Progenitor cell of endocrine pancreas (in vitro differentiated cells): ENCODE measurements at regions not wholly inside any gene's neighbourhood (a gene's known extent, or its start where the extent isn't known, plus 50 kb on each side); places are given as distances from the start of the nearest gene placed in this dataset.

Experiments
- DNase-seq: peaks from one replicate; pipeline ENCODE4 v3.0.0; 2021; ENCODE audit warnings: low spot score; ENCODE audit not compliant: unreplicated experiment
- H3K27ac Mint-ChIP-seq: 2 replicates; pipeline ENCODE4 v1.8.0; 2021; ENCODE audit warnings: mild to moderate bottlenecking, moderate library complexity, mixed read lengths
- H3K27me3 Mint-ChIP-seq: 2 replicates; pipeline ENCODE4 v1.8.0; 2021; ENCODE audit warnings: mixed read lengths
- H3K36me3 Mint-ChIP-seq: 2 replicates; pipeline ENCODE4 v1.8.0; 2022; ENCODE audit warnings: mixed read lengths; ENCODE audit not compliant: insufficient read depth
- H3K4me1 Mint-ChIP-seq: 2 replicates; pipeline ENCODE4 v1.8.0; 2021; ENCODE audit warnings: low read depth, mixed read lengths
- H3K4me3 Mint-ChIP-seq: 2 replicates; pipeline ENCODE4 v1.8.0; 2021; ENCODE audit warnings: low read depth, mild to moderate bottlenecking, moderate library complexity, mixed read lengths
- H3K9me3 Mint-ChIP-seq: 2 replicates; pipeline ENCODE4 v1.8.0; 2021; ENCODE audit warnings: low read depth, mixed read lengths
- TF ChIP-seq, protein P1 (sequence below): fragments of 200-600 bp; sonication (generic); IDR thresholded peaks from one replicate; pipeline ENCODE4 v1.5.0; 2021; ENCODE audit warnings: antibody characterized with exemption, mild to moderate bottlenecking; ENCODE audit not compliant: unreplicated experiment

DNA sequence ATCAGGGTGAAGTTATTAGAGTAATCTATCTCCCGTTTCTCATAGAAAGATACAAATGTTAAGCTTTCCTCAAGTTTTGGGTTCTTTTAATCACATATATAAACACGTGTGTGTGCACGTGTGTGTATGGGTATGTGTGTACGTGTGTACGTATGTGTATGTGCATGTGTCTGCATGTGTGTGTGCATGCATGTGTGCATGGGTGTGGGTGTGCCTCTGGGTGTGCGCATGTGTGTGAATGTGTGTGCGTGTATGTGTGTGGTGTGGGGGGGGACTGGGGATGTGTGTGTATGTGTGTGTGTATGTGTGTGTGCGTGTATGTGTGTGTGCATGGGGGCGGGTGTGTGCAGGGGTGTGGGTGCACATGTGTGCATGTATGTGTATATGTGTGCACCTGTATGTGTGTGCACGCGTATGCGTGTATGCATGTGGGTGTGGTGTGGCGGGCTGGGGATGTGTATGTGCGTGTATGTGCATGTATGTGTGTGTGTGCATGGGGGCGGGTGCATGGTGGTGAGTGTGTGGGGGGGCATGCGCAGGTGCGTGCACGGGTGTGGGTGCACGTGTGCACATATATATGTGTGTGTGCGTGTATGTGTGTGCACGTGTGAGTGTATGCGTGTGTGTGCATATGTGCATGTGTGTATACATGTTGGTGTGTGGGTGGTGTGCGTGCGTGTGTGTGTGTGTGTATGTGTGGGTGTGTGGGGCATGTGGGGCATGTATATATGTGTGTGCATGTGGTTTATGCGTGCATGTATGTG is 304.0 kb downstream of the MBD2 start:
- TF ChIP-seq, protein P1, sequence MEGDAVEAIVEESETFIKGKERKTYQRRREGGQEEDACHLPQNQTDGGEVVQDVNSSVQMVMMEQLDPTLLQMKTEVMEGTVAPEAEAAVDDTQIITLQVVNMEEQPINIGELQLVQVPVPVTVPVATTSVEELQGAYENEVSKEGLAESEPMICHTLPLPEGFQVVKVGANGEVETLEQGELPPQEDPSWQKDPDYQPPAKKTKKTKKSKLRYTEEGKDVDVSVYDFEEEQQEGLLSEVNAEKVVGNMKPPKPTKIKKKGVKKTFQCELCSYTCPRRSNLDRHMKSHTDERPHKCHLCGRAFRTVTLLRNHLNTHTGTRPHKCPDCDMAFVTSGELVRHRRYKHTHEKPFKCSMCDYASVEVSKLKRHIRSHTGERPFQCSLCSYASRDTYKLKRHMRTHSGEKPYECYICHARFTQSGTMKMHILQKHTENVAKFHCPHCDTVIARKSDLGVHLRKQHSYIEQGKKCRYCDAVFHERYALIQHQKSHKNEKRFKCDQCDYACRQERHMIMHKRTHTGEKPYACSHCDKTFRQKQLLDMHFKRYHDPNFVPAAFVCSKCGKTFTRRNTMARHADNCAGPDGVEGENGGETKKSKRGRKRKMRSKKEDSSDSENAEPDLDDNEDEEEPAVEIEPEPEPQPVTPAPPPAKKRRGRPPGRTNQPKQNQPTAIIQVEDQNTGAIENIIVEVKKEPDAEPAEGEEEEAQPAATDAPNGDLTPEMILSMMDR = no peak
- H3K9me3 Mint-ChIP-seq = no peaks in the 10 kb centered on the region
- peak overlapping the region; percentile 50 for H3K27ac Mint-ChIP-seq
- DNase-seq = no peak
- H3K27me3 Mint-ChIP-seq = no peaks in the 10 kb centered on the region
- no peaks in the 10 kb centered on the region for H3K4me1 Mint-ChIP-seq
- no peak overlapping the region for H3K4me3 Mint-ChIP-seq
- H3K36me3 Mint-ChIP-seq = no peaks in the 10 kb centered on the region

DNA sequence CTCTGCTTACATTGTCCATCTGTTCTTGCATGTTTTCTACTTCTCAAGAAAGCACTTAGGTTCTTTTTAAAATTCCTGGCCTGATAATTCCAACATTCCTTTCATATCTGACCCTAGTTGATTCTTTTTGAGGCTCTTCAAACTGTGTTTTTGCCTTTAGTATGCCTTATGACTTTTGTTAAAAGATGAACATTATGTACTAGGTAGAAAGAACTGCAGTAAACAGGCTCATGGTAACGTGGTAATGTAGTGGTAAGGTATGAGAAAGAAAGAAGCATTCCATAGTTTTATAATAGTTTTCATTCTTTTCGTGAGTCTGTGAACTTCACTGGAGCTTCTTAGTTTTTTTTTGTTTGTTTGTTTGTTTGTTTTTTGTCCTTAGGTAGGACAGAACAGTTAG is 306.4 kb downstream of the MBD2 start:
- Mint-ChIP-seq H3K36me3 (no peaks in the 10 kb centered on the region), H3K9me3 (no peaks in the 10 kb centered on the region), H3K4me1 (no peaks in the 10 kb centered on the region), H3K27me3 (no peaks in the 10 kb centered on the region), H3K27ac (no peak overlapping the region), H3K4me3 (no peak overlapping the region)
- TF ChIP-seq, protein P1 = no peak
- no peak for DNase-seq

DNA sequence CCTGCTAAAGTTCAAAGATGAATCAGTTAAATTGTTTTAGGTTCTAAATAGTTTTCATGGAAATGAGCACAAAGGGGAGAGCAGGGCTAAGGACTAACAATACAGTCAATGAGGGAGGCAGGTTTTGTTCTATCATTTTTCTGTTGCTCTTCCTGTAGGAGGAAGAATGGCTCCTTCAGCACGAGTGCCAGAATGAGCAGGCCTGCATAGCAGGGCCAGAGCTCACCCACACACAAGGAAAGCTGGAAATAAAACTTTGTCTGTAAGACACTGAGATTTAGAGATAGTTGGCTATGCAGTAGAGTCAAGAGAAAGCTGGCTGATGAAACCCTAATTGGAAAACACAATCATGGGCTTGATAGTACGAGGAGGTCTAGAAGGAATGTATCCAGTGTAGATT is 313.3 kb downstream of the MBD2 start:
- H3K36me3 Mint-ChIP-seq = no peaks in the 10 kb centered on the region
- no peak for DNase-seq
- TF ChIP-seq, protein P1 = no peak
- H3K9me3 Mint-ChIP-seq = no peaks in the 10 kb centered on the region
- H3K4me1 Mint-ChIP-seq = no peaks in the 10 kb centered on the region
- no peak overlapping the region for H3K4me3 Mint-ChIP-seq
- H3K27me3 Mint-ChIP-seq = no peaks in the 10 kb centered on the region
- H3K27ac Mint-ChIP-seq = no peak overlapping the region

DNA sequence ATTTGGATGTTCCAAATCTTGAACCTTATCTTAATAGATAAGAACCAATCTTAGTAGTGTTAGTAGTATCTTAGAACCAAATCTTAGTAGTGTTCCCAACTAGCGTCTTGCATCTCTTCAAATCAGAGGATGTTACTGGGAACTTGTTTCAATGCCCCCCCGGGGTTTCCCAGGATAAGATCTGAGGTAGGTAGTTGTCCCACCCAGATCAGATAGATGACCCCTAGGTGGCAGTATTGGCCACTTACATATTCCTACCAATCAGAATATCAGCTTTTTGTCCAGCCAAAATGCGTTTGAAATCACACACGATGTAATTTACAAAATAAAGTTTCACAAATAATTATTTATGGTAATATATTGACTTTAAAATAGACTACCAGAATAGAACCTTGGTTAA is 314.8 kb downstream of the MBD2 start:
- Mint-ChIP-seq H3K9me3 (no peaks in the 10 kb centered on the region), H3K36me3 (no peaks in the 10 kb centered on the region), H3K27me3 (no peaks in the 10 kb centered on the region), H3K4me3 (no peak overlapping the region), H3K27ac (no peak overlapping the region), H3K4me1 (no peaks in the 10 kb centered on the region)
- DNase-seq = no peak
- TF ChIP-seq, protein P1 = no peak

DNA sequence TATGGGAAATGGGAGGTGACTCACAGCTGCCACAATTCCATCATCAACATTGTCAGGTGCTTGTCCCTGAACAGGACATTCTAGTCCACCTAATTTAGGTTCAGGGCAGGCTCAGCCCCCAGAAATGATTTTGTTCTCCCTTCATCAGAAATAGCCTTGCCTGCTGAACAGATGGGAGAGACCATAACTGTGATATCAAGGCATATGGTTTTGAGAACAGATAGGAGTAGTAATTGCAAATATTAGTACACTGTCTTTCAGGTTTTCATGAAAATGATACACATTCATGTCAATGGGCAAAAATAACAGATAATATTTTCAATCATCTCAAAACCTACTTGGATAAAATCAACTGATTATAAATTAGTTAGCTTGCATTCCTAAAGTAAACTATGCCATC is 316.5 kb downstream of the MBD2 start:
- H3K36me3 Mint-ChIP-seq = no peaks in the 10 kb centered on the region
- no peak overlapping the region for H3K27ac Mint-ChIP-seq
- TF ChIP-seq, protein P1 = no peak
- H3K4me3 Mint-ChIP-seq = no peak overlapping the region
- H3K27me3 Mint-ChIP-seq = no peaks in the 10 kb centered on the region
- DNase-seq = no peak
- H3K4me1 Mint-ChIP-seq = no peaks in the 10 kb centered on the region
- no peaks in the 10 kb centered on the region for H3K9me3 Mint-ChIP-seq
